HEK293 (cell line): ENCODE measurements at regions not wholly inside any gene's neighbourhood (a gene's known extent, or its start where the extent isn't known, plus 50 kb on each side); places are given as distances from the start of the nearest gene placed in this dataset.

Experiments used
- ATF2 ChIP-seq: fragments of 450-650 bp; formaldehyde crosslinking; IDR thresholded peaks from 2 replicates; pipeline ENCODE4 v1.5.1; 2016; ENCODE audit warnings: missing biosample characterization, missing genetic modification characterization, low read depth
- PRDM1 ChIP-seq: fragments of 450-650 bp; formaldehyde crosslinking; IDR thresholded peaks from 2 replicates; pipeline ENCODE4; 2016; ENCODE audit warnings: missing biosample characterization, missing genetic modification characterization
- YY1 ChIP-seq: fragments of 450-650 bp; formaldehyde crosslinking; IDR thresholded peaks from 2 replicates; pipeline ENCODE4 v1.5.1; 2018; ENCODE audit warnings: missing biosample characterization, missing genetic modification characterization
- ZNF280C ChIP-seq: fragments of 450-650 bp; formaldehyde crosslinking; IDR thresholded peaks from 2 replicates; pipeline ENCODE4 v1.5.1; 2016; ENCODE audit warnings: missing biosample characterization, missing genetic modification characterization
- ZNF354C ChIP-seq: fragments of 450-650 bp; formaldehyde crosslinking; IDR thresholded peaks from 2 replicates; pipeline ENCODE4 v1.5.1; 2016; ENCODE audit warnings: missing biosample characterization, missing genetic modification characterization, low read depth, borderline replicate concordance
- ZNF639 ChIP-seq: fragments of 450-650 bp; formaldehyde crosslinking; IDR thresholded peaks from 2 replicates; pipeline ENCODE4 v1.5.1; 2016; ENCODE audit warnings: missing biosample characterization, missing genetic modification characterization
- TF ChIP-seq, protein P1 (sequence below): fragments of 450-650 bp; formaldehyde crosslinking; IDR thresholded peaks from 2 replicates; pipeline ENCODE4 v1.5.1; 2016; ENCODE audit warnings: missing biosample characterization, missing genetic modification characterization
- TF ChIP-seq, protein P2 (sequence below): fragments of 450-650 bp; formaldehyde crosslinking; optimal IDR thresholded peaks from 2 replicates; pipeline ENCODE3; 2016; ENCODE audit warnings: missing biosample characterization, mild to moderate bottlenecking, missing genetic modification characterization

GRCh38 chr5:33146881-33147280, 293.9 kb upstream of the TARS1 start:
- TF ChIP-seq ATF2 (no peak), ZNF639 (no peak), YY1 (tag by site-specific recombination) (no peak), PRDM1 (tag by site-specific recombination) (no peak), ZNF280C (no peak), ZNF354C (tag by site-specific recombination) (no peak)
- TF ChIP-seq, protein P1, sequence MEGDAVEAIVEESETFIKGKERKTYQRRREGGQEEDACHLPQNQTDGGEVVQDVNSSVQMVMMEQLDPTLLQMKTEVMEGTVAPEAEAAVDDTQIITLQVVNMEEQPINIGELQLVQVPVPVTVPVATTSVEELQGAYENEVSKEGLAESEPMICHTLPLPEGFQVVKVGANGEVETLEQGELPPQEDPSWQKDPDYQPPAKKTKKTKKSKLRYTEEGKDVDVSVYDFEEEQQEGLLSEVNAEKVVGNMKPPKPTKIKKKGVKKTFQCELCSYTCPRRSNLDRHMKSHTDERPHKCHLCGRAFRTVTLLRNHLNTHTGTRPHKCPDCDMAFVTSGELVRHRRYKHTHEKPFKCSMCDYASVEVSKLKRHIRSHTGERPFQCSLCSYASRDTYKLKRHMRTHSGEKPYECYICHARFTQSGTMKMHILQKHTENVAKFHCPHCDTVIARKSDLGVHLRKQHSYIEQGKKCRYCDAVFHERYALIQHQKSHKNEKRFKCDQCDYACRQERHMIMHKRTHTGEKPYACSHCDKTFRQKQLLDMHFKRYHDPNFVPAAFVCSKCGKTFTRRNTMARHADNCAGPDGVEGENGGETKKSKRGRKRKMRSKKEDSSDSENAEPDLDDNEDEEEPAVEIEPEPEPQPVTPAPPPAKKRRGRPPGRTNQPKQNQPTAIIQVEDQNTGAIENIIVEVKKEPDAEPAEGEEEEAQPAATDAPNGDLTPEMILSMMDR (tag by site-specific recombination) = no peak
- TF ChIP-seq, protein P2, sequence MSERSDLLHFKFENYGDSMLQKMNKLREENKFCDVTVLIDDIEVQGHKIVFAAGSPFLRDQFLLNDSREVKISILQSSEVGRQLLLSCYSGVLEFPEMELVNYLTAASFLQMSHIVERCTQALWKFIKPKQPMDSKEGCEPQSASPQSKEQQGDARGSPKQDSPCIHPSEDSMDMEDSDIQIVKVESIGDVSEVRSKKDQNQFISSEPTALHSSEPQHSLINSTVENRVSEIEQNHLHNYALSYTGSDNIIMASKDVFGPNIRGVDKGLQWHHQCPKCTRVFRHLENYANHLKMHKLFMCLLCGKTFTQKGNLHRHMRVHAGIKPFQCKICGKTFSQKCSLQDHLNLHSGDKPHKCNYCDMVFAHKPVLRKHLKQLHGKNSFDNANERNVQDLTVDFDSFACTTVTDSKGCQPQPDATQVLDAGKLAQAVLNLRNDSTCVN (tag by site-specific recombination) = no peak
